ENCODE measurements at regions not wholly inside any gene's neighbourhood (a gene's known extent, or its start where the extent isn't known, plus 50 kb on each side); places are given as distances from the start of the nearest gene placed in this dataset.
A peak's percentile ranks its signal among the peaks of the same experiment; 100 is the strongest.
"Not testable (repeated sequence)": the region's sequence is repeated elsewhere in the genome, so short reads cannot be mapped to it uniquely, and the experiment has no call there.

DNA sequence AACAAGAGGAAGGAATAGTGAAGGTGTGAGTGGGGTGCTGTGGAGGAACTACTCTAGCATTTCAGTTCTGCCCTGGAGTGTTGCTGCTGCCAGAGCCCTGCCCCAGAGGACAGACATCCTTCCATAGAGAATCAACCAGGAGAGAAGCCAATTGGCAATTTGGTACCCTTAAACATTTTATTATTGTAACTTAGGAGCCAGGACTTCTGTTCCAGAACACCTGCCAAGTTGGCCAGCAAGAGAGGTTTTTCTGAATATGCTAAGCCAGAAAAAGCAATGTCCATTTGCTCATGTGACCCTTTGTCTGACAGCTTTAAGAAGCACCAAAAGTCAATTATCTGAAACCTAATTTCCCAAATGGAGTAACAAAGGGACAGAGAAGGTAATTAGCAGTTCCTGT lies 264.9 kb downstream of the MEX3B start:
- H3K27ac ChIP-seq: no peak overlapping the region
- intact Hi-C loops (cut with DNase I; ENCODE audit: low total_unique reads): no loop called here
- H3K27me3 ChIP-seq: no peaks in the 10 kb centered on the region
- H3K4me1 ChIP-seq: no peaks in the 10 kb centered on the region
- TF ChIP-seq, protein P1, sequence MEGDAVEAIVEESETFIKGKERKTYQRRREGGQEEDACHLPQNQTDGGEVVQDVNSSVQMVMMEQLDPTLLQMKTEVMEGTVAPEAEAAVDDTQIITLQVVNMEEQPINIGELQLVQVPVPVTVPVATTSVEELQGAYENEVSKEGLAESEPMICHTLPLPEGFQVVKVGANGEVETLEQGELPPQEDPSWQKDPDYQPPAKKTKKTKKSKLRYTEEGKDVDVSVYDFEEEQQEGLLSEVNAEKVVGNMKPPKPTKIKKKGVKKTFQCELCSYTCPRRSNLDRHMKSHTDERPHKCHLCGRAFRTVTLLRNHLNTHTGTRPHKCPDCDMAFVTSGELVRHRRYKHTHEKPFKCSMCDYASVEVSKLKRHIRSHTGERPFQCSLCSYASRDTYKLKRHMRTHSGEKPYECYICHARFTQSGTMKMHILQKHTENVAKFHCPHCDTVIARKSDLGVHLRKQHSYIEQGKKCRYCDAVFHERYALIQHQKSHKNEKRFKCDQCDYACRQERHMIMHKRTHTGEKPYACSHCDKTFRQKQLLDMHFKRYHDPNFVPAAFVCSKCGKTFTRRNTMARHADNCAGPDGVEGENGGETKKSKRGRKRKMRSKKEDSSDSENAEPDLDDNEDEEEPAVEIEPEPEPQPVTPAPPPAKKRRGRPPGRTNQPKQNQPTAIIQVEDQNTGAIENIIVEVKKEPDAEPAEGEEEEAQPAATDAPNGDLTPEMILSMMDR (IDR thresholded peaks at IDR 0.05): no peak
- no peak for TF ChIP-seq POLR2A (IDR thresholded peaks at IDR 0.05)
- no peak overlapping the region for H3K4me3 ChIP-seq
- H3K9me3 ChIP-seq: no peaks in the 10 kb centered on the region
- DNase-seq: no peak
- H3K36me3 ChIP-seq: no peaks in the 10 kb centered on the region

DNA sequence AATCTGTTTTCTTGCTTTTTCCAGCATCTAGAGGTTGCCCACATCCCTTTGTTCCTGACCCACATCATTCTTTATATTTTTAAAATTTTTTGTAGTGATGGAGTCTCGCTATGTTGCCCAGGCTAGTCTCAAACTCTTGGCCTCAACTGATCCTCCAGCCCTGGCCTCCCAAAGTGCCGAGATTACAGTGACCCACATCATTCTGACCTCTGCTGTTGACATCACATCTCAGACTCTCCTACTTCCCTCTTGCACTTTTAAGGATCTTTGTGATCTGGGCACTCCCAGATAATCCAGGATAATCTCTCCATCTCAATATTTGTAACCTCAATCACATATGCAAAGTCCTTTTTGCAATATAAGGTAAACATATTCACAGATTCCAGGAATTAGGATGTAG lies 266.6 kb downstream of the MEX3B start:
- no peak for TF ChIP-seq POLR2A (IDR thresholded peaks at IDR 0.05)
- TF ChIP-seq, protein P1 (IDR thresholded peaks at IDR 0.05): no peak
- no peak overlapping the region for H3K27ac ChIP-seq
- DNase-seq: no peak

DNA sequence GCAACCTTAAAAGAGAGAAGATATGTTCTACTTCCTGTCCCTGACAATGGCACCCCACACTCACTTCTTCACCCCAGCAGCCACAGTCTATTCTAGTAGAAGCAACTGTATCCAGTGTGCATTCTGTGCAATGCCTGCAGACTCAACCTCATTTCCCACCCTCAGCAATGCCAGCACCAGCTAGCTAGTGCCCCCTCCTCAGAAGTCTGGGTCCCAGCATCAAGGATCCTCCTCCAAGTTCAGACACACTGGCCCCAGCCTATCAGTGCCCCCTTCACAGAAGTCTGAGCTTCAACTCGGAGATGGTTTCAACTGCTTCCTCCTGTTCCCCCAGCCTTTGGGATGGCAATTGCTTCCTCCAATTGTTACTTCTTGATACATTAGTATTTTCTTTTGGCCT lies 268.3 kb downstream of the MEX3B start:
- H3K27me3 ChIP-seq: no peaks in the 10 kb centered on the region
- intact Hi-C loops (cut with DNase I; ENCODE audit: low total_unique reads): no loop called here
- no peaks in the 10 kb centered on the region for H3K36me3 ChIP-seq
- TF ChIP-seq, protein P1 (IDR thresholded peaks at IDR 0.05): no peak
- no peak for TF ChIP-seq POLR2A (IDR thresholded peaks at IDR 0.05)
- no peaks in the 10 kb centered on the region for H3K9me3 ChIP-seq
- H3K4me1 ChIP-seq: no peaks in the 10 kb centered on the region
- H3K4me3 ChIP-seq: no peak overlapping the region
- peak overlapping the region in 1 of 2 donors; percentile 53 for H3K27ac ChIP-seq
- DNase-seq: no peak

More for the DNA sequence above, 266.6 kb downstream of the MEX3B start:
- no peaks in the 10 kb centered on the region for H3K9me3 ChIP-seq
- no peaks in the 10 kb centered on the region for H3K4me1 ChIP-seq
- H3K4me3 ChIP-seq: no peak overlapping the region
- intact Hi-C loops (cut with DNase I; ENCODE audit: low total_unique reads): no loop called here
- H3K27me3 ChIP-seq: no peaks in the 10 kb centered on the region
- H3K36me3 ChIP-seq: no peaks in the 10 kb centered on the region

DNA sequence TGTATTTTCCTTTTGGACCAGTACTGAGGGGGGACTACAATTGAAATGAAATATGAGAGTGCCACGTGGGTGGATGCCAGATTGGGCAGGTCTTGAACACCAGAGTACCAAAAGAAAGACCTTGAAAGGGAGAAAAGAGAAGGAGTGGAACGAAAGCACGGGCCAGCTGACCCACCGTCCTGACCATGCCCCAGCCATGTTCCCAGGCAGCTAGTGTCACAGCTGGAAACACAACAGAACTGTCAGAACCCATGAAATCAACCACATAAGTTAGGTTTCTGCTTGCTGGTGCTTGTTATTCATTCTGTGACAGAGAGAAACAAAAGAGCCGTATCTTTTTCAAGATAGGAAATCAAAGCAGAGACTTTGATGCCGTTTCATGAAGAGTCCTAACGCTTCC lies 268.8 kb downstream of the MEX3B start:
- peak in 1 of 2 donors; percentile 34 for DNase-seq
- intact Hi-C loops (cut with DNase I; ENCODE audit: low total_unique reads): no loop called here
- Histone ChIP-seq H3K27me3 (no peaks in the 10 kb centered on the region), H3K4me3 (no peak overlapping the region), H3K4me1 (no peaks in the 10 kb centered on the region), H3K27ac (peak overlapping the region in 1 of 2 donors; percentile 53), H3K36me3 (no peaks in the 10 kb centered on the region), H3K9me3 (no peaks in the 10 kb centered on the region)
- TF ChIP-seq, protein P1 (IDR thresholded peaks at IDR 0.05): no peak
- TF ChIP-seq POLR2A (IDR thresholded peaks at IDR 0.05): no peak

DNA sequence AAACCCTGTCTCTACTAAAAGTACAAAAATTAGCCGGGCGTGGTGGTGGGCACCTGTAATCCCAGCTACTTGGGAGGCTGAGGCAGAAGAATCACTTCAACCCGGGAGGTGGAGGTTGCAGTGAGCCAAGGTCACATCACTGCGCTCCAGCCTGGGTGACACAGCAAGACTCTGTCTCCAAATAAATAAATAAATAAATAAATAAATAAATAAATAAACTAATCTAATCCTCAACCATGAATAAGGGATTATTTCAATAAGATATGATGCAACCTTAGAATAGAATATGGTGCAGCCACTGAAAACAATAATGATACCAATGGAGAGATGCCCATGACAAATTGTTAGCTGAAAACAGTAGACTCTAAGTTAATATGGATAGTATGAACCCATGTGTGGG lies 270.0 kb downstream of the MEX3B start:
- H3K4me1 ChIP-seq, H3K36me3 ChIP-seq, H3K4me3 ChIP-seq: not testable (repeated sequence)

DNA sequence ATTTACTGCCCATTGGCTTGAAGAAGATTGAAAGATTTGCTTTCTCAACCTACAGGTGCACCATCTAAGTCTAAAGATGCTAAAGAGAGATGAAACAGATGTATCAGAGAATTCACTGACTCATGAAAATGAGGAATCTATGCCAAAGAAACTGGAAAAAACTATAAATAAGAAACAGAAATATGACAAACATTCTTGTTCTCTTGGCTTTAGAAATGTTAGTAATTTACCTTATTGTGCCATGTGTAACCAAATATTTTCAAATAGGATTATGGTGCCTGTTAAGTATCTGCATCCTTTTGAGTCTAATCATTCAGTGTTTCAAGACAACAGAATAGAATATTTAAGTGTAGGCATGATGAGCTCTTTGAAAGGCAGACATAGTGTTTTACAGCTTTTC lies 271.5 kb downstream of the MEX3B start:
- Histone ChIP-seq H3K9me3 (no peaks in the 10 kb centered on the region), H3K4me1 (no peaks in the 10 kb centered on the region), H3K36me3 (no peaks in the 10 kb centered on the region), H3K27ac (no peak overlapping the region), H3K27me3 (no peaks in the 10 kb centered on the region), H3K4me3 (no peak overlapping the region)
- DNase-seq: no peak
- TF ChIP-seq, protein P1 (IDR thresholded peaks at IDR 0.05): no peak
- TF ChIP-seq POLR2A (IDR thresholded peaks at IDR 0.05): no peak
- intact Hi-C loops (cut with DNase I; ENCODE audit: low total_unique reads): no loop called here

More for the DNA sequence above, 270.0 kb downstream of the MEX3B start:
- H3K27ac ChIP-seq; H3K27me3 ChIP-seq; DNase-seq; intact Hi-C loops (cut with DNase I; ENCODE audit: low total_unique reads); H3K9me3 ChIP-seq: not testable (repeated sequence)
